ENCODE measurements at regions not wholly inside any gene's neighbourhood (a gene's known extent, or its start where the extent isn't known, plus 50 kb on each side); places are given as distances from the start of the nearest gene placed in this dataset.

GRCh38 chr13:26887594-26887993 lies 127.0 kb upstream of the GPR12 start:
- no peak for TF ChIP-seq POLR2A (IDR thresholded peaks at IDR 0.05)
- TF ChIP-seq, protein P1, sequence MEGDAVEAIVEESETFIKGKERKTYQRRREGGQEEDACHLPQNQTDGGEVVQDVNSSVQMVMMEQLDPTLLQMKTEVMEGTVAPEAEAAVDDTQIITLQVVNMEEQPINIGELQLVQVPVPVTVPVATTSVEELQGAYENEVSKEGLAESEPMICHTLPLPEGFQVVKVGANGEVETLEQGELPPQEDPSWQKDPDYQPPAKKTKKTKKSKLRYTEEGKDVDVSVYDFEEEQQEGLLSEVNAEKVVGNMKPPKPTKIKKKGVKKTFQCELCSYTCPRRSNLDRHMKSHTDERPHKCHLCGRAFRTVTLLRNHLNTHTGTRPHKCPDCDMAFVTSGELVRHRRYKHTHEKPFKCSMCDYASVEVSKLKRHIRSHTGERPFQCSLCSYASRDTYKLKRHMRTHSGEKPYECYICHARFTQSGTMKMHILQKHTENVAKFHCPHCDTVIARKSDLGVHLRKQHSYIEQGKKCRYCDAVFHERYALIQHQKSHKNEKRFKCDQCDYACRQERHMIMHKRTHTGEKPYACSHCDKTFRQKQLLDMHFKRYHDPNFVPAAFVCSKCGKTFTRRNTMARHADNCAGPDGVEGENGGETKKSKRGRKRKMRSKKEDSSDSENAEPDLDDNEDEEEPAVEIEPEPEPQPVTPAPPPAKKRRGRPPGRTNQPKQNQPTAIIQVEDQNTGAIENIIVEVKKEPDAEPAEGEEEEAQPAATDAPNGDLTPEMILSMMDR (IDR thresholded peaks at IDR 0.05): no peak
